Transverse colon (tissue), 4 donors: ENCODE measurements at regions not wholly inside any gene's neighbourhood (a gene's known extent, or its start where the extent isn't known, plus 50 kb on each side); places are given as distances from the start of the nearest gene placed in this dataset.

ENCODE experiments used
- DNase-seq: peaks from one replicate; pipeline ENCODE4 v3.0.0-alpha.2; 2019
- H3K27ac ChIP-seq, 4 donors: fragments of 200-600 bp; sonication (generic); 2 replicates each; pipeline ENCODE4 v1.5.1; 2016 to 2018; ENCODE audit warnings: inconsistent platforms in 4 of 4
- H3K27me3 ChIP-seq: fragments of 200-600 bp; sonication (generic); 2 replicates; pipeline ENCODE4 v1.5.1; 2017; ENCODE audit warnings: inconsistent platforms
- H3K36me3 ChIP-seq, 4 donors: fragments of 200-600 bp; sonication (generic); 2 replicates each; pipeline ENCODE4 v1.5.1; 2017 to 2019; ENCODE audit warnings: inconsistent platforms in 4 of 4
- H3K4me1 ChIP-seq, 4 donors: fragments of 200-600 bp; sonication (generic); 2 replicates each; pipeline ENCODE4 v1.5.1; 2017 to 2020; ENCODE audit warnings: inconsistent platforms in 4 of 4
- H3K4me3 ChIP-seq, 4 donors: fragments of 200-600 bp; sonication (generic); 1 replicate in 1 of 4; 2 replicates in 3 of 4; pipeline versions ENCODE4 v1.5.1 to v1.6.1; 2017 to 2019; ENCODE audit warnings: inconsistent platforms in 4 of 4
- H3K9me3 ChIP-seq, 2 donors: fragments of 200-600 bp; sonication (generic); 2 replicates each; pipeline ENCODE4 v1.5.1; 2017 to 2019; ENCODE audit warnings: inconsistent platforms in 2 of 2
- EP300 ChIP-seq: sonication (generic); formaldehyde crosslinking; IDR thresholded peaks from one replicate; pipeline ENCODE4 v1.6.1; 2017; ENCODE audit warnings: antibody characterized with exemption, low read depth
- POLR2A ChIP-seq: fragments of 450-650 bp; IDR thresholded peaks from one replicate; pipeline ENCODE4 v1.6.1; 2016; ENCODE audit warnings: antibody characterized with exemption, mild to moderate bottlenecking, moderate library complexity
- POLR2AphosphoS5 ChIP-seq, 3 donors: sonication (generic); formaldehyde crosslinking; IDR thresholded peaks; one replicate each; pipeline ENCODE4 v1.6.1; 2016; ENCODE audit warnings: antibody characterized with exemption in 3 of 3
- WGBS, 2 donors: methylation state at CpG; one replicate each; pipeline ENCODE4 v1.1.5; 2018; ENCODE audit warnings: low coverage in 1 of 2; 5-methylcytosine and 5-hydroxymethylcytosine counted together
- in situ Hi-C, 4 donors: fragments of 200-750 bp; cut with MboI; loops; one replicate each; pipeline versions ENCODE4 v1.15.0 to v1.15.1; 2017; ENCODE audit warnings: low sequenced_read_pairs in 3 of 4, low pct_ligation_motif_present in 1 of 4, low pct_unique_long_range_greater_than_20kb in 1 of 4
- intact Hi-C: fragments of 100-400 bp; cut with DNase I; formaldehyde crosslinking; loops from one replicate; pipeline ENCODE4 v1.15.1; 2023; ENCODE audit warnings: low total_unique reads
- TF ChIP-seq, protein P1 (sequence below), 5 experiments: fragments of 200-600 bp in 3 of 5; fragments of 450-650 bp in 2 of 5; sonication (generic) in 3 of 5; IDR thresholded peaks; 1 replicate in 2 of 5; 2 replicates in 3 of 5; pipeline ENCODE4 v1.5.1; 2016 to 2017; ENCODE audit warnings: antibody characterized with exemption in 5 of 5, inconsistent platforms in 3 of 5, mild to moderate bottlenecking in 2 of 5, moderate library complexity in 1 of 5

GRCh38 chr1:37258068-37258467 lies 216.3 kb upstream of the ZC3H12A start:
- intact Hi-C loops = no loop called here
- no peak for DNase-seq
- 38% methylated on average over 6 of the region's 6 CpGs; no CpG with 5 or more reads in 1 of the 2 donors for WGBS, 2 donors

GRCh38 chr1:37259019-37259418 lies 215.4 kb upstream of the ZC3H12A start:
- in situ Hi-C loops = no loop called here
- no peaks in the 10 kb centered on the region for H3K4me1 ChIP-seq
- no peaks in the 10 kb centered on the region for H3K36me3 ChIP-seq
- 67 to 75% methylated on average over 2 of the region's 2 CpGs for WGBS, 2 donors
- H3K27ac ChIP-seq = no peak overlapping the region
- DNase-seq = no peak
- no peaks in the 10 kb centered on the region for H3K9me3 ChIP-seq
- H3K4me3 ChIP-seq = no peak overlapping the region
- TF ChIP-seq EP300 = no peak
- TF ChIP-seq POLR2AphosphoS5 (IDR thresholded peaks at IDR 0.05) = no peak
- TF ChIP-seq, protein P1, sequence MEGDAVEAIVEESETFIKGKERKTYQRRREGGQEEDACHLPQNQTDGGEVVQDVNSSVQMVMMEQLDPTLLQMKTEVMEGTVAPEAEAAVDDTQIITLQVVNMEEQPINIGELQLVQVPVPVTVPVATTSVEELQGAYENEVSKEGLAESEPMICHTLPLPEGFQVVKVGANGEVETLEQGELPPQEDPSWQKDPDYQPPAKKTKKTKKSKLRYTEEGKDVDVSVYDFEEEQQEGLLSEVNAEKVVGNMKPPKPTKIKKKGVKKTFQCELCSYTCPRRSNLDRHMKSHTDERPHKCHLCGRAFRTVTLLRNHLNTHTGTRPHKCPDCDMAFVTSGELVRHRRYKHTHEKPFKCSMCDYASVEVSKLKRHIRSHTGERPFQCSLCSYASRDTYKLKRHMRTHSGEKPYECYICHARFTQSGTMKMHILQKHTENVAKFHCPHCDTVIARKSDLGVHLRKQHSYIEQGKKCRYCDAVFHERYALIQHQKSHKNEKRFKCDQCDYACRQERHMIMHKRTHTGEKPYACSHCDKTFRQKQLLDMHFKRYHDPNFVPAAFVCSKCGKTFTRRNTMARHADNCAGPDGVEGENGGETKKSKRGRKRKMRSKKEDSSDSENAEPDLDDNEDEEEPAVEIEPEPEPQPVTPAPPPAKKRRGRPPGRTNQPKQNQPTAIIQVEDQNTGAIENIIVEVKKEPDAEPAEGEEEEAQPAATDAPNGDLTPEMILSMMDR (IDR thresholded peaks at IDR 0.05) = no peak
- no peak for TF ChIP-seq POLR2A
- peaks cover 46% of the 10 kb centered on the region for H3K27me3 ChIP-seq
- intact Hi-C loops = no loop called here

More at GRCh38 chr1:37258068-37258467, 216.3 kb upstream of the ZC3H12A start:
- in situ Hi-C loops = no loop called here
- TF ChIP-seq, protein P1 (IDR thresholded peaks at IDR 0.05) = no peak
- TF ChIP-seq POLR2AphosphoS5 (IDR thresholded peaks at IDR 0.05) (no peak), EP300 (no peak), POLR2A (no peak)
- Histone ChIP-seq H3K27me3 (peaks cover 46% of the 10 kb centered on the region), H3K4me1 (no peaks in the 10 kb centered on the region), H3K27ac (no peak overlapping the region), H3K4me3 (no peak overlapping the region), H3K36me3 (no peaks in the 10 kb centered on the region), H3K9me3 (no peaks in the 10 kb centered on the region)

GRCh38 chr1:37261129-37261528 lies 213.3 kb upstream of the ZC3H12A start:
- in situ Hi-C loops = no loop called here
- TF ChIP-seq, protein P1 (IDR thresholded peaks at IDR 0.05) = no peak
- TF ChIP-seq POLR2A (no peak), POLR2AphosphoS5 (IDR thresholded peaks at IDR 0.05) (no peak), EP300 (no peak)
- H3K9me3 ChIP-seq = no peaks in the 10 kb centered on the region
- no peak overlapping the region for H3K27ac ChIP-seq
- H3K27me3 ChIP-seq = peaks cover 28% of the 10 kb centered on the region
- H3K4me1 ChIP-seq = no peaks in the 10 kb centered on the region
- no peak overlapping the region for H3K4me3 ChIP-seq
- 33 to 59% methylated on average over 1 to 2 of the region's 2 CpGs for WGBS, 2 donors
- no peak for DNase-seq
- intact Hi-C loops = no loop called here
- H3K36me3 ChIP-seq = no peaks in the 10 kb centered on the region

DNA sequence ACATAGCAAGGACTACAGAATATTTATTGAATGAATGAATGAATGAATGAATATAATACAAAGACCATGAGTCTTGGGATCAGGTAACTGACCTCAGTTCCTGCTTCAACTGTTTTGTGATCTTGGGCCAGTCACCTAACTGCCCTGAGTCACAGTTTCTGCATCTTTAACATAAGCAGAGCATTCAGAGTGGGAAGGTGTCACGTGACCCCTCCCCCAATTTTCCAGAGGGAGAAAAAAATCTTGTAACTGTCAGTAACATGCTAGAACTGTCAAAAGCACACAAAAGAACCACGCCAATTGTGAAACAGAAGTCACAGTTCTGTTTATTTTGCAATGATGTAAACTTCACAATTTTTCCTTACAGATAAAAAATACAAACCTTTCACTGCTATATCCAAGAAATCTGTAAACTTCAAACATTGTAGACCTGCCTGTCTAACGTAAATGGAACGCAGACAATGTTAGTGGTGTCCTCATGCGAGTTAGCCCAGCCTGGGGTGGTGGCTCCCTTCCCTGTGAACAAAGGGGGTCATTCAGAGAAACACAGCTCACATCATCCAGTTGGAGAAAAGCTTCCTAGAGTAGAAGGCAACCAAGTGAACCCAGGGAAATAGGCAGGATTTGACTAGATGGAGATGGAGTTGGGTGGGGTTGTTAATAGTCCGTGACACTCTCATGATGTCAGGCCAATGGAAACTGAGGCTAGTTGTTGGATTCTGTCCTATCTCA lies 211.8 kb upstream of the ZC3H12A start:
- H3K27me3 ChIP-seq = peaks cover 17% of the 10 kb centered on the region
- no peaks in the 10 kb centered on the region for H3K36me3 ChIP-seq
- in situ Hi-C loops = no loop called here
- TF ChIP-seq POLR2A = no peak
- TF ChIP-seq, protein P1 (IDR thresholded peaks at IDR 0.05) = no peak
- no peak for TF ChIP-seq POLR2AphosphoS5 (IDR thresholded peaks at IDR 0.05)
- no peak for TF ChIP-seq EP300
- intact Hi-C loops = no loop called here
- WGBS, 2 donors = 48 to 53% methylated on average over 4 to 6 of the region's 6 CpGs
- H3K4me3 ChIP-seq = no peak overlapping the region
- no peaks in the 10 kb centered on the region for H3K4me1 ChIP-seq
- no peak for DNase-seq
- no peak overlapping the region for H3K27ac ChIP-seq
- H3K9me3 ChIP-seq = no peaks in the 10 kb centered on the region
